PC-9 (cell line): ENCODE measurements at regions not wholly inside any gene's neighbourhood (a gene's known extent, or its start where the extent isn't known, plus 50 kb on each side); places are given as distances from the start of the nearest gene placed in this dataset.

Experiments used
- CTCF ChIP-seq: fragments of 200-600 bp; sonication (generic); conservative IDR thresholded peaks from 2 replicates; pipeline ENCODE4 v1.6.1; 2017; ENCODE audit warnings: mixed run types, antibody characterized with exemption, mild to moderate bottlenecking, moderate library complexity
- EZH2 ChIP-seq: fragments of 200-600 bp; sonication (generic); IDR thresholded peaks from 2 replicates; pipeline ENCODE4 v1.8.0; 2017; ENCODE audit warnings: antibody characterized with exemption, low read depth

- TF ChIP-seq CTCF (no peak), EZH2 (no peak)
Observed at GRCh38 chr1:214902636-214903320, 179.8 kb upstream of the KCNK2 start.
